HCT116 (cell line): ENCODE measurements at regions not wholly inside any gene's neighbourhood (a gene's known extent, or its start where the extent isn't known, plus 50 kb on each side); places are given as distances from the start of the nearest gene placed in this dataset.

Source experiments
- ATAC-seq: fragments of 200-7000 bp; cut with Tn5 transposase; 2 replicates; pipeline ENCODE4 v1.9.1; 2020; ENCODE audit warnings: mild to moderate bottlenecking, moderate library complexity
- BruUV-seq: library from RNA; stranded (reverse); fragments of 400-500 nt; replicated peaks from 2 replicates; lab custom pipeline; 2021; lab: Mats Ljungman, UMichigan
- CTCF ChIA-PET: fragments of 300-600 bp; sonication (Branson Sonifier 250); formaldehyde crosslinking; loops from one replicate; lab custom pipeline; 2021; ENCODE audit warnings: antibody characterized with exemption; lab: Charles Lee
- POLR2A ChIA-PET: fragments of 300-600, 350-600 bp; sonication (Branson Sonifier 250); formaldehyde crosslinking; loops from one replicate; lab custom pipeline; 2021; ENCODE audit warnings: antibody characterized with exemption; lab: Charles Lee
- RAD21 ChIA-PET, 2 experiments: fragments of 300-600 bp; sonication (Branson Sonifier 250); formaldehyde crosslinking; loops; one replicate each; lab custom pipeline; 2023; ENCODE audit warnings: low total read pairs in 2 of 2; ENCODE audit not compliant: uncharacterized antibody in 2 of 2, unreplicated experiment in 2 of 2, low non-redundant PET in 1 of 2; lab: Charles Lee
- DNase-seq: peaks from one replicate; pipeline ENCODE4 v3.0.0-alpha.2; 2010; ENCODE audit warnings: low read depth, low spot score
- H2AFZ ChIP-seq: fragments of 200-600 bp; shearing (Covaris generic), sonication (generic); 2 replicates; pipeline ENCODE4 v1.6.1; 2017; ENCODE audit warnings: low read depth, mixed run types, mixed read lengths, antibody characterized with exemption, low read length; ENCODE audit not compliant: poor library complexity, severe bottlenecking
- H3K27ac ChIP-seq: 2 replicates; pipeline ENCODE4 v1.5.1; 2012; ENCODE audit warnings: low read depth, low read length
- H3K27me3 ChIP-seq: fragments of 200-600 bp; sonication (generic); 2 replicates; pipeline ENCODE4 v1.6.1; 2016; ENCODE audit warnings: mixed run types, low read length, mixed read lengths; ENCODE audit not compliant: insufficient read depth
- H3K36me3 ChIP-seq, 2 experiments: fragments of 200-500 bp in 1 of 2; fragments of 200-600 bp in 1 of 2; sonication (Bioruptor generic) in 1 of 2; sonication (generic) in 1 of 2; 2 replicates each; pipeline versions ENCODE4 v1.5.1 to v1.6.1; 2014 to 2016; ENCODE audit warnings: low read length in 2 of 2, inconsistent platforms in 1 of 2, mixed read lengths in 1 of 2, mixed run types in 1 of 2; ENCODE audit not compliant: insufficient read depth in 2 of 2, control insufficient read depth in 1 of 2
- H3K4me1 ChIP-seq, 2 experiments: fragments of 200-600 bp in 1 of 2; sonication (generic) in 1 of 2; 2 replicates each; pipeline versions ENCODE4 v1.5.1 to v1.6.1; 2012 to 2017; ENCODE audit warnings: low read length in 2 of 2, inconsistent platforms in 1 of 2, mild to moderate bottlenecking in 1 of 2, mixed read lengths in 1 of 2, mixed run types in 1 of 2, moderate library complexity in 1 of 2; ENCODE audit not compliant: insufficient read depth in 2 of 2, control insufficient read depth in 1 of 2
- H3K4me2 ChIP-seq: fragments of 200-600 bp; sonication (generic); 2 replicates; pipeline ENCODE4 v1.6.1; 2017; ENCODE audit warnings: mixed run types, low read length, mixed read lengths
- H3K4me3 ChIP-seq, 2 experiments: fragments of 200-600 bp in 1 of 2; sonication (generic) in 1 of 2; replicated peaks in 1 of 2; 2 replicates each; pipeline ENCODE4 v1.5.1; 2011 to 2016; ENCODE audit warnings: low read length in 2 of 2, control low read depth in 1 of 2, low read depth in 1 of 2, mild to moderate bottlenecking in 1 of 2, mixed read lengths in 1 of 2, mixed run types in 1 of 2
- H3K79me2 ChIP-seq: fragments of 200-600 bp; sonication (generic); 2 replicates; pipeline ENCODE4 v1.6.1; 2017; ENCODE audit warnings: mild to moderate bottlenecking, mixed run types, low read length, moderate library complexity, mixed read lengths; ENCODE audit not compliant: insufficient read depth
- H3K9ac ChIP-seq: fragments of 200-600 bp; sonication (generic); 2 replicates; pipeline ENCODE4 v1.6.1; 2016; ENCODE audit warnings: low read length, mixed read lengths
- H3K9me2 ChIP-seq: fragments of 200-600 bp; sonication (generic), shearing (Covaris generic); 2 replicates; pipeline ENCODE4 v1.6.1; 2017; ENCODE audit warnings: mixed run types, mild to moderate bottlenecking, moderate library complexity; ENCODE audit not compliant: insufficient read depth
- H3K9me3 ChIP-seq, 2 experiments: fragments of 200-500 bp in 1 of 2; fragments of 200-600 bp in 1 of 2; sonication (Bioruptor generic) in 1 of 2; sonication (generic) in 1 of 2; 2 replicates each; pipeline ENCODE4 v1.6.1; 2014 to 2017; ENCODE audit warnings: low read length in 2 of 2, mixed read lengths in 2 of 2, inconsistent platforms in 1 of 2, low read depth in 1 of 2, mild to moderate bottlenecking in 1 of 2, mixed run types in 1 of 2, moderate library complexity in 1 of 2; ENCODE audit not compliant: control insufficient read depth in 1 of 2, insufficient read depth in 1 of 2
- H4K20me1 ChIP-seq: fragments of 200-600 bp; sonication (generic), shearing (Covaris generic); 2 replicates; pipeline ENCODE4 v1.6.1; 2017; ENCODE audit warnings: mixed run types, mild to moderate bottlenecking, moderate library complexity; ENCODE audit not compliant: insufficient read depth
- ATF3 ChIP-seq: IDR thresholded peaks from 2 replicates; pipeline ENCODE4 v1.6.1; 2012
- CBX3 ChIP-seq: IDR thresholded peaks from 2 replicates; pipeline ENCODE4 v1.6.1; 2012; ENCODE audit warnings: low read depth
- CEBPB ChIP-seq: IDR thresholded peaks from 2 replicates; pipeline ENCODE4 v1.6.1; 2012; ENCODE audit warnings: low read depth
- EGR1 ChIP-seq: IDR thresholded peaks from 2 replicates; pipeline ENCODE4 v1.6.1; 2012; ENCODE audit warnings: low read depth
- EZH2 ChIP-seq: fragments of 200-600 bp; sonication (generic); IDR thresholded peaks from 2 replicates; pipeline ENCODE4 v1.6.1; 2017; ENCODE audit warnings: antibody characterized with exemption, mixed run types
- EZH2phosphoT487 ChIP-seq: fragments of 200-600 bp; IDR thresholded peaks from 2 replicates; pipeline ENCODE4 v1.6.1; 2018; ENCODE audit warnings: antibody characterized with exemption, borderline replicate concordance
- JUND ChIP-seq: IDR thresholded peaks from 2 replicates; pipeline ENCODE4 v1.6.1; 2012
- MAX ChIP-seq: IDR thresholded peaks from 2 replicates; pipeline ENCODE4 v1.6.1; 2012
- POLR2A ChIP-seq: IDR thresholded peaks from 2 replicates; pipeline ENCODE4 v1.7.0; 2011; ENCODE audit warnings: borderline replicate concordance; ENCODE audit not compliant: insufficient read depth, insufficient read length; ENCODE audit errors: extremely low read depth
- POLR2AphosphoS5 ChIP-seq: IDR thresholded peaks from 2 replicates; pipeline ENCODE4 v1.6.1; 2011; ENCODE audit warnings: mild to moderate bottlenecking, low read depth, low read length, moderate library complexity
- RAD21 ChIP-seq: IDR thresholded peaks from 2 replicates; pipeline ENCODE4 v1.6.1; 2012; ENCODE audit warnings: low read depth, mild to moderate bottlenecking
- REST ChIP-seq: IDR thresholded peaks from 2 replicates; pipeline ENCODE4 v1.6.1; 2012; ENCODE audit warnings: low read depth
- SIN3A ChIP-seq: IDR thresholded peaks from 2 replicates; pipeline ENCODE4 v1.6.1; 2012; ENCODE audit warnings: low read depth
- SP1 ChIP-seq: IDR thresholded peaks from 2 replicates; pipeline ENCODE4 v1.6.1; 2012; ENCODE audit warnings: low read depth
- TCF7L2 ChIP-seq: IDR thresholded peaks from 2 replicates; pipeline ENCODE4 v1.7.0; 2011; ENCODE audit warnings: borderline replicate concordance, inconsistent platforms; ENCODE audit not compliant: insufficient read depth, insufficient read length; ENCODE audit errors: extremely low read depth
- YY1 ChIP-seq: IDR thresholded peaks from 2 replicates; pipeline ENCODE4 v1.6.1; 2011; ENCODE audit warnings: low read length, low read depth, moderate library complexity, mild to moderate bottlenecking; ENCODE audit not compliant: insufficient replicate concordance; ENCODE audit errors: extremely low read depth
- ZFX ChIP-seq: fragments of 450-650 bp; IDR thresholded peaks from 2 replicates; pipeline ENCODE4 v1.6.1; 2017
- ZNF274 ChIP-seq: fragments of 200-500 bp; sonication (Bioruptor generic); IDR thresholded peaks from 2 replicates; pipeline ENCODE4 v1.6.1; 2014; ENCODE audit warnings: mild to moderate bottlenecking, low read depth, low read length, inconsistent platforms
- intact Hi-C: fragments of 100-400 bp; cut with micrococcal nuclease; formaldehyde crosslinking; loops from 2 replicates; pipeline ENCODE4 v1.10.0; 2022
- TF ChIP-seq, protein P1 (sequence below): IDR thresholded peaks from 2 replicates; pipeline ENCODE4 v1.6.1; 2011; ENCODE audit warnings: mild to moderate bottlenecking, low read length, moderate library complexity; ENCODE audit not compliant: insufficient replicate concordance; ENCODE audit errors: extremely low read depth
- TF ChIP-seq, protein P2 (sequence below), 3 experiments: fragments of 200-600 bp in 1 of 3; sonication (generic) in 1 of 3; IDR thresholded peaks in 2 of 3; conservative IDR thresholded peaks in 1 of 3; 2 replicates each; pipeline ENCODE4 v1.5.1; 2012 to 2017; ENCODE audit warnings: low read depth in 2 of 3, low read length in 2 of 3, antibody characterized with exemption in 1 of 3, borderline replicate concordance in 1 of 3, control low read depth in 1 of 3, mild to moderate bottlenecking in 1 of 3, mixed read lengths in 1 of 3, mixed run types in 1 of 3, moderate library complexity in 1 of 3; ENCODE audit not compliant: insufficient read depth in 1 of 3

- no peaks in the 10 kb centered on the region for H3K79me2 ChIP-seq
- no TSS peak for BruUV-seq
- H4K20me1 ChIP-seq, result no peaks in the 10 kb centered on the region
- H2AFZ ChIP-seq, result no peak overlapping the region
- H3K4me3 ChIP-seq, result no peak overlapping the region
- H3K9ac ChIP-seq, result no peak overlapping the region
- no peaks in the 10 kb centered on the region for H3K4me1 ChIP-seq
- ChIA-PET RAD21 (no interaction called here), POLR2A (no interaction called here), CTCF (no interaction called here)
- no peak overlapping the region for H3K27ac ChIP-seq
- ATAC-seq (no peak), DNase-seq (no peak)
- intact Hi-C loops, result loop anchor here (1.0 to 10.0 kb wide), 4 partner anchors 309 to 1174 kb away; no protein-coding TSS in a partner anchor
- no peaks in the 10 kb centered on the region for H3K27me3 ChIP-seq
- no peaks in the 10 kb centered on the region for H3K36me3 ChIP-seq
- no peak overlapping the region for H3K4me2 ChIP-seq
- H3K9me3 ChIP-seq, result no peaks in the 10 kb centered on the region
- H3K9me2 ChIP-seq, result no peaks in the 10 kb centered on the region
- TF ChIP-seq SIN3A (no peak), REST (no peak), CBX3 (no peak), JUND (no peak), SP1 (no peak), RAD21 (no peak), EZH2phosphoT487 (no peak), CEBPB (no peak), ZFX (no peak), EZH2 (no peak), EGR1 (no peak), ZNF274 (no peak), MAX (no peak), YY1 (no peak), ATF3 (no peak), POLR2A (no peak), TCF7L2 (no peak), POLR2AphosphoS5 (no peak)
- TF ChIP-seq, protein P1, sequence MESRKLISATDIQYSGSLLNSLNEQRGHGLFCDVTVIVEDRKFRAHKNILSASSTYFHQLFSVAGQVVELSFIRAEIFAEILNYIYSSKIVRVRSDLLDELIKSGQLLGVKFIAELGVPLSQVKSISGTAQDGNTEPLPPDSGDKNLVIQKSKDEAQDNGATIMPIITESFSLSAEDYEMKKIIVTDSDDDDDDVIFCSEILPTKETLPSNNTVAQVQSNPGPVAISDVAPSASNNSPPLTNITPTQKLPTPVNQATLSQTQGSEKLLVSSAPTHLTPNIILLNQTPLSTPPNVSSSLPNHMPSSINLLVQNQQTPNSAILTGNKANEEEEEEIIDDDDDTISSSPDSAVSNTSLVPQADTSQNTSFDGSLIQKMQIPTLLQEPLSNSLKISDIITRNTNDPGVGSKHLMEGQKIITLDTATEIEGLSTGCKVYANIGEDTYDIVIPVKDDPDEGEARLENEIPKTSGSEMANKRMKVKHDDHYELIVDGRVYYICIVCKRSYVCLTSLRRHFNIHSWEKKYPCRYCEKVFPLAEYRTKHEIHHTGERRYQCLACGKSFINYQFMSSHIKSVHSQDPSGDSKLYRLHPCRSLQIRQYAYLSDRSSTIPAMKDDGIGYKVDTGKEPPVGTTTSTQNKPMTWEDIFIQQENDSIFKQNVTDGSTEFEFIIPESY, result no peak
- TF ChIP-seq, protein P2, sequence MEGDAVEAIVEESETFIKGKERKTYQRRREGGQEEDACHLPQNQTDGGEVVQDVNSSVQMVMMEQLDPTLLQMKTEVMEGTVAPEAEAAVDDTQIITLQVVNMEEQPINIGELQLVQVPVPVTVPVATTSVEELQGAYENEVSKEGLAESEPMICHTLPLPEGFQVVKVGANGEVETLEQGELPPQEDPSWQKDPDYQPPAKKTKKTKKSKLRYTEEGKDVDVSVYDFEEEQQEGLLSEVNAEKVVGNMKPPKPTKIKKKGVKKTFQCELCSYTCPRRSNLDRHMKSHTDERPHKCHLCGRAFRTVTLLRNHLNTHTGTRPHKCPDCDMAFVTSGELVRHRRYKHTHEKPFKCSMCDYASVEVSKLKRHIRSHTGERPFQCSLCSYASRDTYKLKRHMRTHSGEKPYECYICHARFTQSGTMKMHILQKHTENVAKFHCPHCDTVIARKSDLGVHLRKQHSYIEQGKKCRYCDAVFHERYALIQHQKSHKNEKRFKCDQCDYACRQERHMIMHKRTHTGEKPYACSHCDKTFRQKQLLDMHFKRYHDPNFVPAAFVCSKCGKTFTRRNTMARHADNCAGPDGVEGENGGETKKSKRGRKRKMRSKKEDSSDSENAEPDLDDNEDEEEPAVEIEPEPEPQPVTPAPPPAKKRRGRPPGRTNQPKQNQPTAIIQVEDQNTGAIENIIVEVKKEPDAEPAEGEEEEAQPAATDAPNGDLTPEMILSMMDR (IDR thresholded peaks at IDR 0.05 in 2 of 3, conservative IDR thresholded peaks at IDR 0.05 in 1 of 3; ENCODE audit: borderline replicate concordance in 1 of 3, insufficient read depth in 1 of 3, low read depth in 2 of 3, low read length in 2 of 3), result no peak
Measured at GRCh38 chr6:88238901-88239300, 72.8 kb upstream of the CNR1 start.
